ENCODE measurements at regions not wholly inside any gene's neighbourhood (a gene's known extent, or its start where the extent isn't known, plus 50 kb on each side); places are given as distances from the start of the nearest gene placed in this dataset.
"Not testable (repeated sequence)": the region's sequence is repeated elsewhere in the genome, so short reads cannot be mapped to it uniquely, and the experiment has no call there.

- DNase-seq: no peak
Measured at GRCh38 chr3:6455031-6455430, 405.9 kb upstream of the GRM7 start.

GRCh38 chr3:6467186-6467585, 393.7 kb upstream of the GRM7 start:
- no peak for DNase-seq

- no peak for DNase-seq
Measured at GRCh38 chr3:6468589-6468988, 392.3 kb upstream of the GRM7 start.

GRCh38 chr3:6471744-6472143, 389.2 kb upstream of the GRM7 start:
- DNase-seq: no peak

- not testable (repeated sequence) for DNase-seq
Measured at GRCh38 chr3:6490487-6491327, 370.2 kb upstream of the GRM7 start.

- DNase-seq: no peak
Measured at GRCh38 chr3:6491768-6492167, 369.1 kb upstream of the GRM7 start.

GRCh38 chr3:6492306-6492705, 368.6 kb upstream of the GRM7 start:
- DNase-seq: no peak

GRCh38 chr3:6498944-6499343, 362.0 kb upstream of the GRM7 start:
- not testable (repeated sequence) for DNase-seq

- DNase-seq: no peak
Measured at GRCh38 chr3:6504347-6504746, 356.6 kb upstream of the GRM7 start.

- DNase-seq: no peak
Measured at GRCh38 chr3:6504834-6505233, 356.1 kb upstream of the GRM7 start.

- DNase-seq: no peak
Measured at GRCh38 chr3:6508410-6508759, 352.5 kb upstream of the GRM7 start.

- no peak for DNase-seq
Measured at GRCh38 chr3:6509576-6509975, 351.3 kb upstream of the GRM7 start.

- DNase-seq: no peak
Measured at GRCh38 chr3:6510713-6511112, 350.2 kb upstream of the GRM7 start.

GRCh38 chr3:6512172-6512800, 348.6 kb upstream of the GRM7 start:
- no peak for DNase-seq

- no peak for DNase-seq
Measured at GRCh38 chr3:6516143-6516542, 344.8 kb upstream of the GRM7 start.

- DNase-seq: no peak
Measured at GRCh38 chr3:6516694-6517093, 344.2 kb upstream of the GRM7 start.

GRCh38 chr3:6518709-6519345, 342.1 kb upstream of the GRM7 start:
- no peak for DNase-seq

- no peak for DNase-seq
Measured at GRCh38 chr3:6521369-6522113, 339.4 kb upstream of the GRM7 start.

- DNase-seq: no peak
Measured at GRCh38 chr3:6522191-6522590, 338.7 kb upstream of the GRM7 start.

GRCh38 chr3:6523043-6523442, 337.9 kb upstream of the GRM7 start:
- DNase-seq: no peak

GRCh38 chr3:6524479-6524878, 336.4 kb upstream of the GRM7 start:
- no peak for DNase-seq

GRCh38 chr3:6526321-6526720, 334.6 kb upstream of the GRM7 start:
- no peak for DNase-seq

GRCh38 chr3:6526861-6527260, 334.1 kb upstream of the GRM7 start:
- no peak for DNase-seq

Measured in T-helper 1 cell (primary cell).